Iris pigment epithelial cell (primary cell): ENCODE measurements at regions not wholly inside any gene's neighbourhood (a gene's known extent, or its start where the extent isn't known, plus 50 kb on each side); places are given as distances from the start of the nearest gene placed in this dataset.

Source experiments
- DNase-seq: peaks from one replicate; pipeline ENCODE4 v3.0.0-alpha.2; 2011; ENCODE audit warnings: low read depth

DNA sequence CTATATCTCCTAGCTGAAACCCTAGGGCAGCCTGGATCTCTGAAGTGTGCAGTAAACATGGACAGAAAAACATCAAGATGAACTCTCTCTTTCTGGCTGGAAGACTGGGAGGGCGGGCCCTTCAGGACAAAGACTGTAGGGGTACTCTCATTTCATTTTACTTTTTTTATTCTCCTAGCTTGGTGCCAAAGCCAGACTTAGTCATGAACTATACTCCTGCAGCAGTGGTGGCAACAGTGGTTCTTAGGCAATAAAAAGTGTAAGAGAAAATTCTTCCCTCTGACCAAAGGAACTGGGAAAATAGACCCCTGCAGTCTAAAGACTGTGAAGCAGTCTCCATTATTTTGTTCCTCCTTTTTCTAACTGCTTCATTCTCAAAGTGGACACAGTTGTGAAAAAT, 213.8 kb upstream of the JUN start:
- no peak for DNase-seq

DNA sequence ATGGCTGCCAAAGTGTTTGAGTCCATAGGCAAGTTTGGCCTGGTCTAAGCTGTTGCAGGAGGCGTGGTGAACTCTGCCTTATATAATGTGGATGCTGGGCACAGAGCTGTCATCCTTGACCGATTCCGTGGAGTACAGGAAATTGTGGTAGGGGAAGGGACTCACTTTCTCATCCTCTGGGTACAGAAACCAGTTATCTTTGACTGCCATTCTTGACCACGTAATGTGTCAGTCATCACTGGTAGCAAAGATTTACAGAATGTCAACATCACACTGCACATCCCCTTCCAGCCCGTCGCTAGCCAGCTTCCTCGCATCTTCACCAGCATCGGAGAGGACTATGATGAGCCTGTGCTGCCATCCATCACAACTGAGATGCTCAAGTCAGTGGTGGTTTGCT, 215.8 kb upstream of the JUN start:
- no peak for DNase-seq

- no peak for DNase-seq
These were observed 220.9 kb upstream of the JUN start for GRCh38 chr1:59004755-59005154.

DNA sequence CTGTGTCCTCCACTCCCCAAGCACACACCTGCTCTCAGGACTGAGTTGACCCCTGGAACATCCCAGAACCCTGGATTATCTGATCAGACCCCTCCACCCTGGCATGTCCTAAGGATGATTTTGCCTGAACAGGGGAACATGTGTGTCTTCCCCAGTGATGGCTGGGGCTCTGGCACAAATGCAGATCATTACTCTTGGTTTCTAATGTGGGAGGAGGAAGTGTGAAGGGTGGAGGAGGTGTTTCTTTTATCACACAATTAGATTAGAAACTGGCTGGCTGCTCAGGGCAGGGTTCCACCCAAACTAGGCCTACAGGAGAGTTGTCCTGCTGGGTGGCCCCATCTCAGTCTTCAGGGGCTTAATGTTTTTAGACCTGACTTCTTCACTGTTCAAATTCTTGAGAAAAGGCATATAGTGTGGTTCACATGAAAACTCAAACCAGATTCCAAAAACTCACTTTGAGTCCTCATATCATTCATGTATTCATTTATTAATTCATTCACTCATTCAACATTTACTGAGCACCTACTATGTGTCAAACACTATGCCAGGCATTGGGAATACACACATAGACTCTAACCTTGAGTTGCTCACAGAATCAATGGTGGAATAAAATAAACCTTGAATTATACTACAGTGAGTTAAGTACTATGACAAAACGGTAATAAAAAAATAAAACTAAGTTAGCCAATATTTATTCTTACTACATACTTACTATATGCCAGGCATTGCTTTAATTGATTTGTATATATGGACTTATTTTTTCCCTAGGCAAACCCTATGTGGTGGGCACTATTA, 221.8 kb upstream of the JUN start:
- no peak for DNase-seq

DNA sequence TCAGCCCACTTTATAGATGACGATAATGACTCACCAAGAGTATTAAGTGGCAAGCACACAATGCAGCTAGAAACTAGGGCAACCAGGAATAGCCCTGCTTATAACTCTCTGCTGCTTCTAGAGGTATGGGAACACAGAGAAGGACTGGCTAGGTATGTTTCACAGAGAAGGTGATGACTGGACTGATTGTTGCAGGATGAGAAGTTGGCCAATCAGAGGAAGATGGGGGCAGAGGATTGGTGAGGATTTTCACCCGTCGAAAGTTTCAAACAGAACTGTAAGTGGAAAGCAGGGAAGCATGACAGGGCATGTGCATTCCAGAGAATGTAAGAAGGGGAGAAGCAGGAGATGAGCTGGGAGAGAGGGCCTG, 222.4 kb upstream of the JUN start:
- no peak for DNase-seq

- DNase-seq: no peak
These were observed 223.1 kb upstream of the JUN start for GRCh38 chr1:59006932-59007331.

DNA sequence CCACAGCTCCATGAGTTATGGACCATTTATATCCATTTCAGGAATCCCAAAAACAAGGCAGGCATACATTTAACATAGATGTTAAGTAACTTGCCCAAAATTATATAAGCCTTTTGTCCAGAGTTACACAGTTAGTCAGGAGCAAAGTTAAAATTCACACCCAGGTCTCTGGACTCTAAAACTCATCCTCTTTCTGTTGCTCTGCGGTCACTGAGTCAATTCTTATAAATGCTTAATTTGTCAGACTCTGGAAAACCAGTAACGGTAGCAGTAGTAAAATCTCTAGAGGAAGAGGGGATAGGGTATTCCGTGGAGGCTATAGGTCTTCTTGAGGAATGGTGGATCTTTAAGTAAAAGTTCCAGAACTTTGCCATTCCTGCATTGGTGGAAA, 223.6 kb upstream of the JUN start:
- no peak for DNase-seq

DNA sequence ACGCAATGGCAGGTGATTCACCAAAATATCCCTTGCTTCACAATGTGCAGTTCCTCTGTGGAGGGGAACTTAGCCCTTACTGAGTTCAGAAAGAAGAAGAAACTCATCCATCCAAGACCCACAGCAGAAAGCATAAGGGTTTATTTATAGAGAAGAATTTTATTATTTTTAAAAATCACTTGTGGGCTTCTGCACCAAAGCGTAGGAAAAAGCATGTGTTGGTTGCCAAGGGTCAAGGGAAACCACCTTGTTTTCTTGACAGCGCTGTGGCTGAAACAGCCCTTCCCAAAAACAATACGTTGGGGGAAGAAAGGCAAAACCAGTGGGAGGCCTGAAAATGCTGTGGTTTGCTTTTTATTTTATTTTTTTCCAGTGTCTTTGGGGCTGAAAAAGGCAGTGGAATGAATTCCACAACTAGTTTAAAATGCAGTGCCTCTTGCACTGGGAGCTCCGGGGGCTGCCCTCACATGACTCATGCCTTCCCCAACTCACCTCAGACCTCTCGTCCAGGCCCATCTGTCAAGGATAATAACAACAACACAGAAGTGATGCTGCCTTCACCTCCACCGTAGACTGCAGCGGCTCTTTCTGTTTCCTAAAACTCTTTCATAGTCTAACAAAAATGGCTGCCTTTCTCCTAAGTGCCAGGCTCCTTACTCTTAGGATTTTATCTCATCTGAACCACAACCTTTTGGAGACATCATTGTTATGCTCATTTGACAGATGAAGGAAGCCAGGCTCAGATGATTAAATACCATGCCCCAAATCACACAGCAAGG, 224.2 kb upstream of the JUN start:
- peak; percentile 33 for DNase-seq

DNA sequence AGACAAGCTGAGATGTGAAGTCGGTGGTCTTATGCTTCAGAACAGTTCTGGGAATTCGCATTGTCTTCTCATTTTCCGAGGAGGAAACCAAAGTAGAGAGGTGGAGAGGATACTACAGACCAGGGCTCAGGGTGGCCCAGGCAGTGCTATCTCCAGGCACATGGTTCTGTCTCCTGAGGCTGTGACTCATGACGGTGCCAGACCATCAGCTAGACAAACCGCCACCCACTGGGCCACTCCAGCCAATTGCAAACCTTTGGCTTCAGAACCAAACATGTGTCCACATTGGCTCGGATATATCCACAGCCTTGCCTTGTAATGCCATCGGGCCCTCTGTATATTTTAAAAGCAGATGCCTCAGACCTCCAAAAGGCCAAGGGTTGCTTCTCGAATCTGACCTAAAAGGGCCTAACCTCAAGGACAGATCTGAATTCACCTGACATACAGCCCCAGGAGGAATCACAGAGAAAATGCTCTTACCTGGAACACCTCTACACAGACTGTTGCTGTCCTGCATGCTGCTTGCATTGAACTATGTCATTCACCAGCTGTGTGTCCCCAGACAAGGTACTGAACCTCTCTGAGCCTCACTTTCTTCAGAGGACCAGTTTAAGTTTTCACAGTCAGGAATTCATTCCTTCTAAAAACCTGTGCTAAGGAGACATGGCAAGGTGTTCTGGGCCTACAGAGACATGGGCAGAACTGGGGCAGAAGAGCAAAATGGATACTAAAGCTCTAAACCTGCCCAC, 224.9 kb upstream of the JUN start:
- peak; percentile 54 for DNase-seq

DNA sequence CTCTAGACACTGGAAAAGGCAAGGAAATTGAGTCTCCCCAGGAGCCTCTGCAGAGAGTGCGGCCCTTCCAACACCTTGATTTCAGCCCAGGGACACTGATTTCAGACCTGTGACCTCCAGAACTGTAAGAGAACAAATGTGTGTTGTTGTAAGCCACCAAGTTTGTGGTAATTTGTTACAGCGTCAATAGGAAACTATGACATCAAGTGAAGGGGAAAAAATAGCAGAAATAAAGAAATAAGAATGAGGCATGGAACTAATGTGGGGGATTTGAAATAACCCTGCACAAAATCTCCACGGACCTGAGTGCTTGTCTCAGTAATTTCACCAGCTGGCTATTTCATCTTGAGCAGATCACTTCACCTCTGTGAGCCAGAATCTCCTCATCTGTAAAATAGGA, 227.8 kb upstream of the JUN start:
- no peak for DNase-seq

- no peak for DNase-seq
These were observed 228.5 kb upstream of the JUN start for GRCh38 chr1:59012378-59012777.

GRCh38 chr1:59013276-59013927, 229.6 kb upstream of the JUN start:
- DNase-seq: peak; percentile 61

GRCh38 chr1:59013928-59014279, 230.1 kb upstream of the JUN start:
- DNase-seq: no peak

DNA sequence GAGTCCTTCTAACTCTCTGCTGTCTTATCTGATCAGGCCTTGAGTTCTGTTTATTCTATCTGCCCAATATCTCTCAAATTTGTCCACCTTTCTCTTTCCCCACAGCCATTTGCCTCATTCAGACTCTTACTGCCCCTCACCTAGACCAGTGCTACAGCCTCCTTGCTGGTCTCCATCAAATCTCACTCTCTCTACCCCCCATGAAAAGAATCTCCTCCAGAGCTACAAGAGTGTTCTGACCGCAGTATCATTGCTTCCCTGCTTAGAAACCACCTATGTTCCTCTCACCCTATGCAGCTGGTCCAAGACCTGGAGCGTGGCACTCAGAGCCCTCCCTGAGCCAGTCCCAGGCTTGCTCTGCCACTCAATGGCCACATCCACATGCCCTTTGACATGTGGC, 231.0 kb upstream of the JUN start:
- no peak for DNase-seq

- peak; percentile 78 for DNase-seq
These were observed 231.9 kb upstream of the JUN start for GRCh38 chr1:59015708-59016107.

DNA sequence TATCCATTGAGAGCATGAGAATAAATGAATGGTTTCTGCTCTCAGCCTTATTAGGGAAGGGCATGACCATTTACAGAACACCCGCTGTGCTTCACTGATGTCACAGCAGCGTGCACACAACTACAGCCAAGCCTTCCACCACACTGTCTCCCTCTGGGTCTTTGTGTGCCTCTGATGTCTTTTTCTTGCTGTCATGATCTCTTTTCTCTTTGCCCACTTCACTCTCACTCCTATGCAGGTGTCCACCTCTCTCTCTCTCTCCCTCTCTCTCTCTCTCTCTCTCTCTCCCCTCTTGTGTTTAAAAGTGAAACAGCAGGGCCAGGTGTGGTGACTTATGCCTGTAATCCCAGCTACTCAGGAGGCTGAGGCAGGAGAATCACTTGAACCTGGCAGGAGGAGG, 232.5 kb upstream of the JUN start:
- no peak for DNase-seq

DNA sequence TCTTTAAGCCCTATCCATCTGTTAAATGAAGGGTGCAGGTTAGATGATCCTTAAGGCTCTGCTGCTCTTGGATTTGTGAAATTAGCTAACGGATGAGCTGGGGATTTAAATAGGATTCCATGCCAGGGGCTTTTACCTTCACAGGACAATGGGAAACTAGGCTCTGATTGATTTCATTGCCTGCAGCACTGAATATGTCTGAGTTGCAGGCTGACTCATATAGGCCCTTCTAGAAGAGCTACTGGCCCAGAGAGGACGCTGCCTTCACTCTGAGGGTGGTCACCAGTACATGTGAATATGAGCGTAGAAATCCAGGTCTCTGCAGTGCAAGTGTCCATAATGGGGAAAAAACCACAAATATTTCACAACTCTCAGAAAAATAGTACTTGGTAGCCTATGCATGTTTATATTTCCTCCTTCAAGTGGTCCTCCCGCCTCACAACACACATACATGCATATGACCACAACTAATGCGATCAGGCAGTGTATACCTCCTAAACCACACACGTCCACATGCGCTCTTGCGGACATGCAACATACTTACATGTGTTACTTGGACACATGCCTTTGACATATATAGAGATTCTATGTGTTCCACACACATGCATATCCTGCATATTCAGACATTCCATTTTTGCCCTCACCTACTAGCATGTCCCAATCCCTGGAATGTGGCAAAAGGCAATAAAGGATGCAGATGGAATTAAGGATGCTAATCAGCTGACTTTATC, 233.8 kb upstream of the JUN start:
- peak; percentile 72 for DNase-seq

- no peak for DNase-seq
These were observed 234.6 kb upstream of the JUN start for GRCh38 chr1:59018446-59018845.

DNA sequence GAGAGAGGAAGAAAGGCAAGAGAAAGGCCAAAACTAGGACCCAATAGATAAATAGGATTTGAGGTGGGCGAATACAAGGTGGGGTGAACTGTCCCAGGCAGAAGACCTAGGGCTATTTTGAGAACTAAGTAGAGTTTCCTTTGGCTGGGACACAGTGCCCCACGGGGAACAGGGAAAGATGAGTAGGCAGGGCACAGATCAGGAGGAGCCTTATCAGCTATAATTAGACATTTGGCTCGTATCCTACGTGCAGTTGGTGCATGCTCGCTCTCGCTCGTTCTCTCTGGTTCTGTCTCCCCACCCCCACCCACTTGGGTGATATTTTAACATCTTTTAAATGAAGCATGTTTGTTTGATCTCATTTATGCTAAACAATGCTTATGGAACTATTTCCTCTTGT, 235.0 kb upstream of the JUN start:
- no peak for DNase-seq

DNA sequence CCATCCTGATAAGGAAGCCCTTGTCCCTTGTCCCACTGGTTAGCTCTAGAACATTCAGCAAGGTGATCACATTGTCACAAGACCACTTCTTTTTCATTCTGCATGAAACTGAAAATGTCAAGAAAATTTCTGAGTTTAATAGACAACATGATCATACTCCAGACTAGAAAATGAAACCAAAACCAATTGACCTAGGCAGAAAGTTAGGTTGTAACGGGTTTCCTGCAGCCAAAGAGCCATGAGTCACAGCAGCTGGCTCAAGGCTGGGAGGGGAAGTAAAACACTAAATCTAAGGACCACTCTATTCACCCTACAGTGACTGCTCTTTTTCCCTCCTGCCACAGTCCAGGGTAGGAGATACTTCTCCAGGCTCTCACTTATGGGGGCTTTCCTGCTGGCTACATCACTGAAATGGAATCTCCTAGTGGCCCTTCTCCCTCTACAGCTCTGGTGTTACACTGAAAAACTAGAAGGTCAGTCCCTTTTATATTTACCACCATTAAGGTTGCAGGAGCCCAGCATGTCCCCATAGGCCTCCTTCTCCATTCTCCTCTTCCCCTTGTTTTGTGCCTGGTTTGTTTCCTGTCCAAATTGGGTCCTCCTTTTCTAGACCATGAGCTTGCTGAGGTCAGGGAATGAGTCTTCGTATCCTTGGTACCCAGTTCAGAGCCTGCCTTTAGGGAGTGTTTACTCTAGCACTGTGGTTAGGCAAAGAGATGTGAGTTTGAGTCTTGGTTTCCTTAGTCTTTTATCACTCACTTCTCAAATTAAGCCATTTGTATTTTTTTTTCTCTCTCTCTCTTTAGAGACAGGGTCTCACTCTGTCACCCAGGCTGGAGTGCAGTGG, 236.5 kb upstream of the JUN start:
- peak; percentile 86 for DNase-seq

GRCh38 chr1:59022199-59022598, 238.4 kb upstream of the JUN start:
- DNase-seq: no peak
